ENCODE measurements at regions not wholly inside any gene's neighbourhood (a gene's known extent, or its start where the extent isn't known, plus 50 kb on each side); places are given as distances from the start of the nearest gene placed in this dataset.
"Not testable (repeated sequence)": the region's sequence is repeated elsewhere in the genome, so short reads cannot be mapped to it uniquely, and the experiment has no call there.

DNA sequence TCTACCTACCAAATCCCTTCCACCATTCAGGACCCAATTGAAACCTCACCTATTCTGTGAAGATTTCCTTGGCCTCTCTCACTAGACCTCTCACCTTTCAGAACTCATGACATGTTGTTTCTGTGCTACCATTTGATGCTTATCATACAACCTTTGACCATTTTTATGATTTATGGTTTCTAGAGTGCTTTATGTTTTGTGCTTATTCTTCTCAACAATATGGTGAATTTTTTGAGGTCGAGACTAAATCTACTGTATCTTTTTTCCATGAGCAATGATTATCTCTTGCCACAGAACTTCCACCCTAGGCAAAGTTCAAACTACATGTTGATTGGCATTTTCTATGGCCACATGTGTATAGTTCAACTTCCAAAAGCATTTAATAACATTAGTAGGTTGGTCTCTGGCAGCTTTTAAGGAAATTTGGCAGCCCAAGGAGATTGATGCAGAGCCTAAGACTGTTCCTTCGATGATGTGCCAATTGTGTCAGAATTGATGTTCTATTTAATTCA, 84.9 kb downstream of the OLIG3 start:
- H3K4me3 Mint-ChIP-seq = peak overlapping the region; percentile 35
- peaks cover 7% of the 10 kb centered on the region for H3K4me1 Mint-ChIP-seq
- no peak for DNase-seq
- H3K36me3 Mint-ChIP-seq (ENCODE audit: low read depth) = no peaks in the 10 kb centered on the region
- H3K9me3 Mint-ChIP-seq = peaks cover 8% of the 10 kb centered on the region
- peaks cover 2% of the 10 kb centered on the region for H3K27me3 Mint-ChIP-seq
- no peak for ATAC-seq
- no peak overlapping the region for H3K27ac Mint-ChIP-seq

DNA sequence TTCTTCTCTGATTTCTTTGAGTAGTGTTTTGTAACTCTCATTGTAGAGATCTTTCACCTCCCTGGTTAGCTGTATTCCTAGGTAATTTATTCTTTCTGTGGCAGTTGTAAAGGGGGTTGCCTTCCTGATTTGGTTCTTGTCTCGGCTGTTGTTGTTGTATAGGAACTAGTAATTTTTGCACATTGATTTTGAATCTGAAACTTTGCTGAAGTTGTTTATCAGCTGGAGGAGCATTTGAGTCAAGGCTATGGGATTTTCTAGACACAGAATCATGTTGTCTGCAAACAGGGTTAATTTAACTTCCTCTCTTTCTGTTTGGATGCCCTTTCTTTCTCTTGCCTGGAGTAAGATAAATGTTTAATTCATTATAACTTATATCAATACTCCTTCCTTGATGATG, 86.4 kb downstream of the OLIG3 start:
- Mint-ChIP-seq H3K9me3 (peaks cover 8% of the 10 kb centered on the region), H3K36me3 (ENCODE audit: low read depth) (no peaks in the 10 kb centered on the region), H3K4me3 (no peak overlapping the region), H3K27me3 (no peaks in the 10 kb centered on the region), H3K27ac (no peak overlapping the region), H3K4me1 (peaks cover 7% of the 10 kb centered on the region)
- ATAC-seq (no peak), DNase-seq (no peak)

DNA sequence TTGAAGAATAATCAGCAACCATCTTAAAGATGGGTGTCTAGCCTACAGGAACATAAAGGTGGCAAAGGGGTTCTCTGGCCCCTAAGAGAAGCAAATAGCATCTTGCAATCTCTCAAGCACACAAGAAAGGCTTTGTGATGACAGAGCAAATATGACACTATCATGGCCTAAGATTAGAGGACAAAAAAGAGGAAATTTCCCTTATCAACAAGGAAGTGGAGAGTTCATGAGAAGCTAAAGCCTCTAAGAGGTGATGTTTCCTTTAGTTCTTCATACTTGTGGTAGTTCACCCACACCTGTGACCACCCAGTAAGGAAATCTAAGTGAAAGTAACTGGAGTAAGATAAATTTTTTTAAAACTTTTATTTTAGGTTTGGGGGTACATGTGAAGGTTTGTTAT, 88.4 kb downstream of the OLIG3 start:
- Mint-ChIP-seq H3K4me3 (no peak overlapping the region), H3K27ac (no peak overlapping the region), H3K4me1 (peaks cover 7% of the 10 kb centered on the region), H3K9me3 (peaks cover 8% of the 10 kb centered on the region), H3K27me3 (peaks cover 3% of the 10 kb centered on the region), H3K36me3 (ENCODE audit: low read depth) (no peaks in the 10 kb centered on the region)
- ATAC-seq (no peak), DNase-seq (no peak)

DNA sequence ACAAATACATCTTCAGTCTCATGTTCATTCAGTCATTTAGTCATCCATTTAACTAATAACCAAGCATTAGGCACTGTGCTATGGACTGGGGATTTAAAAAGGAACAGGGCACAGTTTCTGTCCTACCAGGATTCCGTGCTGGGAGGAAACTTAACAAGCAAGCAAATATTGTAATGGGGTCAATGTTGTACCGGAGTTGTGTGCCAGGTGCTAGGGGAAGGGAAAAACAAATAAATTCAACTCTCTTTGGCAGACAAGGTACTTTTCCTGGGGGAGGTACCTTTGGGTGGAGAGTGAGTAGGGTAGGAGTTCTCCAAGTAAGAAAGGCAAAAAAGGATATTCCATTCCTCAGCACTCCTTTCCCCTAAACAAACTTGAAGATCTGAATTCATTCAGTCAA, 90.3 kb downstream of the OLIG3 start:
- H3K9me3 Mint-ChIP-seq = peaks cover 3% of the 10 kb centered on the region
- DNase-seq (no peak), ATAC-seq (no peak)
- no peaks in the 10 kb centered on the region for H3K36me3 Mint-ChIP-seq (ENCODE audit: low read depth)
- peaks cover 3% of the 10 kb centered on the region for H3K27me3 Mint-ChIP-seq
- H3K4me3 Mint-ChIP-seq = no peak overlapping the region
- H3K4me1 Mint-ChIP-seq = peaks cover 7% of the 10 kb centered on the region
- H3K27ac Mint-ChIP-seq = no peak overlapping the region

DNA sequence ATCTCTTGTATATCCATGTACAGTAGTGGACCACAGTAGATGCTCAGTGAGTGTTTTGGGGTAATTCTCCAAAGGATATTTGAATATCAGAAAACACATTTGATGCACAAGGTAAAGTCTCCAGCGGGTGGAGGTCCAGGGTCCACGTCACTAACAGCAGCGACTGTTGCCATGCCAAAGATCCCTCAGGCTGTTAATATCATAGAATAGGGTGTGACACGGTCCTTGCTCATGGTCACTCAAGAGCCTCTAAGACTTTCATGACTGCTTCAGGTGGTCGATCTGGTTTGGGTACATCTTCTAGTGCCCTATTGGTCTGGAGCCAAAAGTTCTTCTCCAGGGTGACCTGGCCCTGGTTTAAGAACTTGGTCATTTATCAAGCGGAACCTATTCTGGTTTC, 90.8 kb downstream of the OLIG3 start:
- peaks cover 3% of the 10 kb centered on the region for H3K9me3 Mint-ChIP-seq
- H3K27me3 Mint-ChIP-seq = peaks cover 3% of the 10 kb centered on the region
- H3K36me3 Mint-ChIP-seq (ENCODE audit: low read depth) = no peaks in the 10 kb centered on the region
- H3K4me1 Mint-ChIP-seq = peaks cover 7% of the 10 kb centered on the region
- ATAC-seq (no peak), DNase-seq (no peak)
- H3K4me3 Mint-ChIP-seq = no peak overlapping the region
- no peak overlapping the region for H3K27ac Mint-ChIP-seq

DNA sequence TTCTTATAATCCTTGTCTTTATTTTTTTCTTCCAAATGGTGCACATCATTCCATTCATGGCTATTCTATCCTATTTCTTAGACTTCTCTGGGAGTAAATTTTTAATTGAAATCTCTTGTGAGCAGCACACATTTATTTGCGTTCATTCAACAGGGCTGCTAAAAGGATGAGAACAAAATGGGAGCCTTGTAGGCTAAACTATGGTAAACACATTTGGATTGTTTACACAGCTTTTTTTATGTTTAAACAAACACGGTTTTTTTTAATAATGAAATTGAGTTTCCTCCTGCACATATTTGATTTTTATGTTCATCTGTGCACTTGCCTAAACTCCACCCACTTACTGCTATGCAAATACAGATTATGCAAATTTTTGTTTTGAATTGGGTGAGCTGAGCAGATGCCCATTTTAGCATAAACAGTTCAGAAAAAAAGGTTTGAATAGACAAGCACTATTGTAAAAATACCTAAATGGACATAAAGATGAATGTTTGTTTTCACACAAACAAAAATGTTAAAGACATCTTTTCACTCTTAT, 92.0 kb downstream of the OLIG3 start:
- H3K9me3 Mint-ChIP-seq = peaks cover 2% of the 10 kb centered on the region
- ATAC-seq (no peak), DNase-seq (no peak)
- peaks cover 3% of the 10 kb centered on the region for H3K27me3 Mint-ChIP-seq
- no peaks in the 10 kb centered on the region for H3K36me3 Mint-ChIP-seq (ENCODE audit: low read depth)
- H3K4me3 Mint-ChIP-seq = no peak overlapping the region
- H3K4me1 Mint-ChIP-seq = peaks cover 5% of the 10 kb centered on the region
- no peak overlapping the region for H3K27ac Mint-ChIP-seq

DNA sequence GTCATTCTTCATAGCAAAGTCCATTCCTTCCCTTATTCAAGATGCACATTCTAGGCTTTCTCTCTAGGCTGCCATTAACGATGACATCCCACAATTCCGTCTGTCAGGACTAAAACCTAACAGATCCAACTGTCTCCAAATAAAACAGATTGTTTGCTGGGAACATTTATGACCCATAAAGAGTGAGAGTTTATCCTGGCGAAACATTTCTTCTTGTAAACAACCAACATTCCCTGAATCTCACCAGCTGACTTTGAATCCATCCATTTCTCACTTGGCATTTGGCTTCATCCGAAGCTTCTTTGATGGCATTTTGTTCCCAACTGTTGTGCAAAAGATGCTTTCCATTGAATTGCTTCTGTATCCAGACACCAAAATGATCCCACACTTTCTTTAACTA, 93.1 kb downstream of the OLIG3 start:
- DNase-seq = no peak
- Mint-ChIP-seq H3K36me3 (ENCODE audit: low read depth) (no peaks in the 10 kb centered on the region), H3K4me3 (no peak overlapping the region), H3K27me3 (peaks cover 3% of the 10 kb centered on the region), H3K4me1 (no peaks in the 10 kb centered on the region), H3K27ac (no peak overlapping the region), H3K9me3 (no peaks in the 10 kb centered on the region)
- no peak for ATAC-seq

DNA sequence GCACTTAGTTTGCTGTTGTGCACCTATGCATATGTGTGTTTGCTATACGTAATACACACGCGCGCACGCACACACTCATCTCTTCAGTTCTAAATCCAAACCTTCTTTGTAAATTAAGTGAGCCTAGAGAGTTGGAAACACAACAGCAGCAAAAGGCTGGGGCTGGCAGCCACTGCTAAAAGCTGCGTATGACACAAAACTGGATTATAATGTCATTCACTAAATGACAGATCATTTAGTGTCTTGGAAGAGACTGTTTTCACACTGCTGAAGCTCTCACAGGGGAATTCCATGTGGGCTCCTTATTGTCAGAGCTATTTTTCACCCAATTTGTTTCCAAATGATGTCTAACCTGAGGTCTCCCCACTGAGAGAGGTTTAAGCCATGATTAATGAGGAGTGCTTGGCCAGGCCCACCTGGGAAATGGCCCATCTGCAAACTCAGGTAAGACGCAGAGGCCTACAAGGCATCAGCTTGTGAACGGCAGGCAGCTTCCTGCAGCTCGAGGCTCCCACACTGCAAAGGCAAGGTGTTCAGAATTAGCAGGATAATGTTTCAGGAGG, 94.2 kb downstream of the OLIG3 start:
- H3K27ac Mint-ChIP-seq = no peak overlapping the region
- ATAC-seq (peak; percentile 52), DNase-seq (no peak)
- H3K9me3 Mint-ChIP-seq = no peaks in the 10 kb centered on the region
- H3K4me1 Mint-ChIP-seq = no peaks in the 10 kb centered on the region
- H3K36me3 Mint-ChIP-seq (ENCODE audit: low read depth) = no peaks in the 10 kb centered on the region
- no peak overlapping the region for H3K4me3 Mint-ChIP-seq
- peaks cover 3% of the 10 kb centered on the region for H3K27me3 Mint-ChIP-seq

DNA sequence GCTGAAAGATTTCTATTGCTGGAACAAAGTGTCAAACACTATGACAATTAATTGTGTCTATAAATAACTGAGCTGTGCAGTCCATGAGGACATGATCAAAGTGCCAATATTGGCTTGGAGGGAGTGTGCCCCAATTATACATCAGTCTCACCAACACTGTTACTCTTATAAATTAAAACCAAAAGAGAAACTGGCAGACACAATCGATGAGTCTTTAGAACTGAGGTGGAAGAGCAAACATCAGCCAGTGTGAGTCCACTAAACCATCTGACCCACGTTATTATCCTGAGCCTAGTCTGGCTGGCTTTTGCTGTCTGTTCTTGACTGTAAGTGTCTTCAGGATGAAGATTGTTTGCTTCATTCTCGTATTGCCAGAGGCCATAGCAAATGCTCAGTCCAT, 98.9 kb downstream of the OLIG3 start:
- no peak overlapping the region for H3K4me3 Mint-ChIP-seq
- no peaks in the 10 kb centered on the region for H3K27me3 Mint-ChIP-seq
- DNase-seq = no peak
- no peak for ATAC-seq
- no peaks in the 10 kb centered on the region for H3K36me3 Mint-ChIP-seq (ENCODE audit: low read depth)
- H3K27ac Mint-ChIP-seq = no peak overlapping the region
- peaks cover 5% of the 10 kb centered on the region for H3K4me1 Mint-ChIP-seq
- no peaks in the 10 kb centered on the region for H3K9me3 Mint-ChIP-seq

DNA sequence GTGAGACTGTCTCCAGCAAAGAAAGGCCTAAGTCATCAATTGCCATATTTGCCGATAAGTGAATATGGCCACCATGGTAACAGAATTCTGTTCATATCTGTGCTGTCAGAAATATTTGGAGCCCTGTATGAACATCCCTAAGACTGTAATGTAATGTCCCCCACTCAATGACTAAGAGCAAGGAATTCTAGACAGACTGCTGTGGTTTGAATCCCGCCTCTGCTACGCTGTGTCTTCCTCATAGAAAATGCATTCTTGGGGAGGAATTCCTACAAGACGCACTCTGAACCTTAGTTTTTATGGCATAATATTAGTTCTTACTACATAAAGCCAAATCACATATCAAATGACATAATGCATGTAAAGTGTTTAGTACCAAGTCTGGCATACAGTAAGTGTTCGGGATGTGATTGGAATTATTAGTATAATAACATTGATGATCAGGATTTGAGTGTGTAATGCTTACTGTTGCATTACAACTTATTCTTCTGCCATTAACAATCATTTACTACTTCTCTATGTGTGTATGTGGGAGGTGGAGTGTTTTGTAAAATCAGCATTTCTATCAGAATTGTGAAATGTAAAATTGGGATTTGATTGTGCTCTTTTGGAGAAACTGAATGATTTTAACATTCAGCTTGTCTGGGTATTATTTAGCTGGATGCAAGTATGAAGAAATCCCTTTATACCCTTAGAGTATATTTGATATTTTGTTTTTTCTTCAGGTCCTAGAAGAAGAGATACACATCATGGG, 103.0 kb downstream of the OLIG3 start:
- DNase-seq (no peak), ATAC-seq (no peak)
- Mint-ChIP-seq H3K4me3 (no peak overlapping the region), H3K9me3 (no peaks in the 10 kb centered on the region), H3K27me3 (no peaks in the 10 kb centered on the region), H3K4me1 (peaks cover 33% of the 10 kb centered on the region), H3K27ac (no peak overlapping the region), H3K36me3 (ENCODE audit: low read depth) (no peaks in the 10 kb centered on the region)

DNA sequence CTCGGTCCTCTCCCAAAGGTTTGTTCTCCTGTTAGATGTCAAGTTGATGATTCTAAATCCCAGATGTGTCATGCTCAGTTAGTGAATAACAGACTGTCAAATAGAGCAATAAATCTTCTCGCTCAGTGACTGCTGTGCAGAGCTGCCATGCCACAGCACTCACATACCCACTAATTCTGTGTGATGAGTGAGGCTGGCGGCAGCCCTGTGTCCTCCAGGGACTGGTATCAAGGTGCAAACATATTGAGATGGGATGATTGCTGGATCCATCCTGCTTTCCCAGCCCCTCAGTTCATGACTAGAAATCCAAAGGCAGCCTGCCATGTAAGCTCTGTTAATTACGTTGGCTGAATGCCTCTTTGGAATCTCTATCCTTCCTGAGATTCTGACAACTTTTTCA, 103.9 kb downstream of the OLIG3 start:
- Mint-ChIP-seq H3K4me3 (no peak overlapping the region), H3K27ac (no peak overlapping the region), H3K27me3 (no peaks in the 10 kb centered on the region), H3K4me1 (peaks cover 36% of the 10 kb centered on the region), H3K9me3 (no peaks in the 10 kb centered on the region), H3K36me3 (ENCODE audit: low read depth) (no peaks in the 10 kb centered on the region)
- ATAC-seq (no peak), DNase-seq (no peak)

DNA sequence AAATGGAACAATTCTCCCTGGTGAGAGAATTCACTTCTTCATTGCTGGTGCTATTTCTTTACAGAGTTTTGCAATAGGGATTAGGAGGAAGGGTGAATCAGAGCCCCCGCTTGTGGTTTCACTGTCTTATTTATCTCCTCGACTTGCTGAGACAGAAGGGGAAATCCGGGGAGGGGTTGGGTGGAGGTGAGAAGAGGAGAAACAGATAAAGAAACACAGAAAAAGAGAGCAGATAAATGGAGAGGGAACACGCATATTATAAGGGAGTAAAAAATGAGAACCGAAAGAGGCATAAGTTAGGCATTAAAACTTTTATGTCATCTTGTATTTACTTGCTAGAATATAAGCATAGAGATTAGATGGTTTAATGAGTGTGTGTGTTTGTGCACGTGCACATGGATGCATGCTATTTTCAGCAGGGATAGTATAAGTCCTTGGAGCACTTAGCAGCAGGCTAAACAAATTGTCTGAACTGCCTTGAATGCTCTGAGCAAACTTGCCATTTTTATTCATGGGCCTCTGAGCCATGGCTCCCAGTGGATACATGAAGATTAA, 105.0 kb downstream of the OLIG3 start:
- H3K4me1 Mint-ChIP-seq = peaks cover 36% of the 10 kb centered on the region

DNA sequence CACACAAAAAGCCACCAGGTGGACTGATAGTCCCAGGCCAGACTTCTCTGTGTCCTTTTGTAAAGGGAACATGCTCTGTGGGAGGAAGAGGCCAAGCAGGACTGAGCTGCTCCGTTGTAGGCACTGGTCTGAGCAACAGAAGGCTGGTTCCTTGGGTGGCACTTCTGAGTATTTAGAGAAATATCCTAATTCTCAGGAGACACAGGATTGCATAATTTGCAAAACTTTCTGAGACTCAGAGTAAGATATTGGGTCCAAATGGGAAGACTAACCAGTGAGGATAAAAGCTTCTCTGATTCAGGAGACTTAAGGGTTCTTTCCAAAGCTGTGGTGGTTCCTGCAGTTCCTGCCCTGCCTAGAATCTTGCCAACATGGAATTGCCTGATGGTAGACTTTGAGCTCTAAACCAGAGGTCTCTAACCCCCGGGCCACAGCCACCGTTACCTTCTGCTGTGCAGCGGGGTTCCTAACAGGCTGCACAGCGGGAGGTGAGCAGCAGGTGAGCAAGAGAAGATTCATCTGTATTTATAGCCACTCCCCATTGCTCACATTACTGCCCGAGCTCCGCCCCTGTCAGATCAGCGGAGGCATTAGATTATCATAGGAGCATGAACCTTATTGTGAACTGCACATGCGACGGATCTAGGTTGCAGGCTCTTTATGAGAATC, 107.0 kb downstream of the OLIG3 start:
- Mint-ChIP-seq H3K36me3 (ENCODE audit: low read depth) (no peaks in the 10 kb centered on the region), H3K9me3 (no peaks in the 10 kb centered on the region), H3K27ac (no peak overlapping the region), H3K4me1 (peaks cover 39% of the 10 kb centered on the region), H3K27me3 (no peaks in the 10 kb centered on the region), H3K4me3 (no peak overlapping the region)
- DNase-seq (no peak), ATAC-seq (no peak)

More for the DNA sequence above, 105.0 kb downstream of the OLIG3 start:
- Mint-ChIP-seq H3K4me3 (peak overlapping the region; percentile 41), H3K9me3 (no peaks in the 10 kb centered on the region), H3K36me3 (ENCODE audit: low read depth) (no peaks in the 10 kb centered on the region), H3K27ac (peak overlapping the region; percentile 44), H3K27me3 (no peaks in the 10 kb centered on the region)
- DNase-seq (peak; percentile 69), ATAC-seq (peak; percentile 93)

DNA sequence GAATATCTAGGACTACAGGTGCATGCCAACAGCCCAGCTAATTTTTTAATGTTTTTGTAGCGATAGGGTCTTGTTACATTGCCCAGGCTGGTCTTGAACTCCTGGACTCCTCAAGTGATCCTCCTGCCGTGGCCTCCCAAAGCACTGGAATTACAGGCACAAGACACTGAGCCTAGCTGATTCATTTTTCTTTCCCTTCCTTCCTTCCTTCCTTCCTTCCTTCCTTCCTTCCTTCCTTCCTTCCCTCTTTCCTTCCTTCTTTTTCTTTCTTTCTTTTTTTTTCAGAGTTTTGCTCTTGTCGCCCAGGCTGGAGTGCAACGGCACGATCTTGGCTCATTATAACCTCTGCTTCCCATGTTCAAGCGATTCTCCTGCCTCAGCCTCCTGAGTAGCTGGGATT, 110.9 kb downstream of the OLIG3 start:
- ATAC-seq; H3K27me3 Mint-ChIP-seq; H3K27ac Mint-ChIP-seq; H3K4me3 Mint-ChIP-seq; DNase-seq; H3K9me3 Mint-ChIP-seq; H3K36me3 Mint-ChIP-seq (ENCODE audit: low read depth): not testable (repeated sequence)
- H3K4me1 Mint-ChIP-seq = peaks cover 16% of the 10 kb centered on the region

DNA sequence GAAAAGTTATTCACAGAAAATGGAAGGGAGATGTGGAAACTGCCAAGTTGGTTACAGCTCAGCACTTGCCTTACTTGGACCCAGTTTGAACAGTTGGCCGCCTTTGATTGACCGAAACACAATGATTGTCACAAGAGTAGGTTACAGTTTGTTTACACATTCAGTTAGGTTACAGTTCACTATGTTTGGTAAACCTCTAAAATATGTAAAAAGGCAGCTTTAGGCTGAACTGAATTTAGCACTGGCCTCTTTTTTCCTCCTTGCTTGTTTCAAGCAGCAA, 116.2 kb downstream of the OLIG3 start:
- ATAC-seq (no peak), DNase-seq (no peak)
- Mint-ChIP-seq H3K9me3 (no peaks in the 10 kb centered on the region), H3K4me3 (no peak overlapping the region), H3K27me3 (no peaks in the 10 kb centered on the region), H3K27ac (no peak overlapping the region), H3K4me1 (peaks cover 8% of the 10 kb centered on the region), H3K36me3 (ENCODE audit: low read depth) (no peaks in the 10 kb centered on the region)
